AG04449 (cell line): ENCODE measurements at regions not wholly inside any gene's neighbourhood (a gene's known extent, or its start where the extent isn't known, plus 50 kb on each side); places are given as distances from the start of the nearest gene placed in this dataset.

ENCODE experiments used
- CTCF ChIA-PET: fragments of 350-600 bp; formaldehyde crosslinking; extraction: SDS; loops from one replicate; lab custom pipeline; 2021; ENCODE audit warnings: antibody characterized with exemption; lab: Yijun Ruan, JAX
- POLR2A ChIA-PET: fragments of 400-600, 350-600 bp; formaldehyde crosslinking; extraction: SDS; loops from one replicate; lab custom pipeline; 2020; ENCODE audit warnings: antibody characterized with exemption, inconsistent platforms; lab: Yijun Ruan, JAX
- DNase-seq: peaks from one replicate; pipeline ENCODE4 v3.0.0-alpha.2; 2010; ENCODE audit warnings: low read depth, low spot score
- H3K4me3 ChIP-seq: 2 replicates; pipeline ENCODE4 v1.5.1; 2011; ENCODE audit warnings: low read depth, mild to moderate bottlenecking, control low read depth, low read length
- CTCF ChIP-seq: IDR thresholded peaks from one replicate; pipeline ENCODE4 v1.5.1; 2011; ENCODE audit warnings: mild to moderate bottlenecking, moderate library complexity, low read length, control low read depth, inconsistent platforms; ENCODE audit not compliant: insufficient read depth; ENCODE audit errors: missing control alignments

- TF ChIP-seq CTCF: no peak
- ChIA-PET CTCF (no interaction called here), POLR2A (no interaction called here)
- no peak for DNase-seq
- no peak overlapping the region for H3K4me3 ChIP-seq
Measured at GRCh38 chr13:107568181-107568580, 647.2 kb downstream of the LIG4 start.

GRCh38 chr13:107563099-107563925 is 652.0 kb downstream of the LIG4 start:
- DNase-seq: no peak
- TF ChIP-seq CTCF: no peak
- ChIA-PET CTCF (no interaction called here), POLR2A (no interaction called here)
- H3K4me3 ChIP-seq: no peak overlapping the region

- ChIA-PET POLR2A (no interaction called here), CTCF (no interaction called here)
- H3K4me3 ChIP-seq: no peak overlapping the region
- TF ChIP-seq CTCF: no peak
- no peak for DNase-seq
Measured at GRCh38 chr13:107562203-107562602, 653.1 kb downstream of the LIG4 start.

- no peak for DNase-seq
- no peak for TF ChIP-seq CTCF
- CTCF ChIA-PET: no interaction called here
- POLR2A ChIA-PET: no interaction called here
- no peak overlapping the region for H3K4me3 ChIP-seq
Measured at GRCh38 chr13:107554460-107554859, 660.9 kb downstream of the LIG4 start.

- no peak for TF ChIP-seq CTCF
- H3K4me3 ChIP-seq: no peak overlapping the region
- POLR2A ChIA-PET: no interaction called here
- CTCF ChIA-PET: no interaction called here
- no peak for DNase-seq
Measured at GRCh38 chr13:107553838-107554237, 661.5 kb downstream of the LIG4 start.

- POLR2A ChIA-PET: no interaction called here
- DNase-seq: no peak
- TF ChIP-seq CTCF: no peak
- no peak overlapping the region for H3K4me3 ChIP-seq
- CTCF ChIA-PET: no interaction called here
Measured at GRCh38 chr13:107551521-107551920, 663.8 kb downstream of the LIG4 start.
